Fibroblast of skin of left biceps (primary cell): ENCODE measurements at regions not wholly inside any gene's neighbourhood (a gene's known extent, or its start where the extent isn't known, plus 50 kb on each side); places are given as distances from the start of the nearest gene placed in this dataset.
"Not testable (repeated sequence)": the region's sequence is repeated elsewhere in the genome, so short reads cannot be mapped to it uniquely, and the experiment has no call there.

Experiments used
- DNase-seq, 2 experiments: peaks; one replicate each; pipeline ENCODE4 v3.0.0-alpha.2; 2013; ENCODE audit warnings: low read depth in 2 of 2

DNA sequence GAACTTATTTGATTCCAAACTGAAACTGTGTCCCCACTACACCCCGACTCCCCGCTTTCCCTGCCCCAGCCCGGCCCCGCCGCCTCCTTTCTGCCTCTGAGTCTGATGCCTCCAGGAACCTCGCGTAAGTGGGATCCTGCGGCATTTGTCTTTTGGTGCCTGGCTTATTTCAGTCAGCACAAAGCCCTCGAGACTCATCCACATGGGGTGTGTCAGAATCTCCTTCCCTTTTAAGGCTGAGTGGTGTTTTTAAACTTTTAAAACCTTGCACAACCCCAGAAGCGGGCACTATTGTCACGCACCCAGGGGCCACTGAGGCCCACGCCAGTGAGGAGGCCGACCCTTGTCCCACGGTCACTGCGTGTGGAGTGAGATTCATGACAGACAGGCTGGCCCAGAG is 206.9 kb downstream of the NPIPB11 start:
- DNase-seq, result not testable (repeated sequence)

DNA sequence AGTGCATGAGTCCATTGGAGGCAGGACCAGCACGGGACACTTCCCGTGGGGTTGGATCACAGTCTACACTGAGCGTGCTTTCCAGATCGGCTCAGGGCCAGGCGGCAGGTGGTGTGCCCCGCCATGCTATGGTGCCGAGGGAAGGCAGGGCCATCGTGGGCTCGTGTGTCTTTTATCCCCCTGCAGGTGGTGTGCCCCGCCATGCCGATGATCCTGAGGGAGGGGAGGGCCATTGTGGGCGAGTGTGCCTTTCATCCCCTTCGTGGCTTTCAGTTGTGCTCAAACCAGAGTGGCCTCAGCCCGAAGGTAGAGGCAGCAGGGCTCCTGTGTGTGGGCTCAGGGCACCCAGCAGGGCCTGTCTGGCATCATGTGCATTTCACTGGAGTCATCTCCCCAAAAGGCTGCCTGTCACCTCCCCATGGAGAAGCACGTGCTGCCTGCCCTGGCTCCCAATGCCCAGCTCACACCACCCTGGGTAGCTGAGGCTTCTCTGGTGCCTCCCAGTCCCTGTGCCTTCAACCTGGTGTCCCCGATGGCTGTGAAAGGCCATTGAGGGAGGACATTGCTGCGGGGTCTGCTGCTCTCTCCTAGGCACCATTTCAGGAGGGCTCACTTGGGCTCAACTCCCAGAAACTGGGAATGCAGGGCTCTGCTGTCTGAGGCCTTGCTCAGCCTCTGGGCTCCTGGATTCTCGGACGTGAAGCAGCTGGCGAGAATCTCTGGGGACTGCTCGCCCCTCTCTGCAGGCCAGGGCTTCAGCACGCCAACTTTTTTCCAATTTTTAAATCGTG is 207.6 kb downstream of the NPIPB11 start:
- DNase-seq, result no peak

DNA sequence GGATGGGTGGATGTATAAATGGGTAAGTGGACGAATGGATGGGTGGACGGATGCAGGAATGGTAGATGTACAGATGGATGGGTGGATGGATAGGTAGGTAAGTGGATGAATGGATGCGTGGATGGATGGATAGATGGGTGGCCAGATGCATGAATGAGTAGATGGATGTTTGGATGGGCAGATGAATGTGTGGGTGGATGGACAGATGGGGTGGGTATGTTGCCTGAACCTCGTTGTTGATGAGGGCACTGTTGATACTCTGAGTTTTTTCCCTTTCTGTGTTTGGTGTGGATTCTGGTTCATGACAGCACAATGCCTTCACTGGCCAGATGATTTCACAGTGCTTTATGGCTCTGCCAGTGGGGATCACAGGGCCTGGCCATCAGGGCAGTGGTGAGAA is 208.3 kb downstream of the NPIPB11 start:
- DNase-seq, result no peak

DNA sequence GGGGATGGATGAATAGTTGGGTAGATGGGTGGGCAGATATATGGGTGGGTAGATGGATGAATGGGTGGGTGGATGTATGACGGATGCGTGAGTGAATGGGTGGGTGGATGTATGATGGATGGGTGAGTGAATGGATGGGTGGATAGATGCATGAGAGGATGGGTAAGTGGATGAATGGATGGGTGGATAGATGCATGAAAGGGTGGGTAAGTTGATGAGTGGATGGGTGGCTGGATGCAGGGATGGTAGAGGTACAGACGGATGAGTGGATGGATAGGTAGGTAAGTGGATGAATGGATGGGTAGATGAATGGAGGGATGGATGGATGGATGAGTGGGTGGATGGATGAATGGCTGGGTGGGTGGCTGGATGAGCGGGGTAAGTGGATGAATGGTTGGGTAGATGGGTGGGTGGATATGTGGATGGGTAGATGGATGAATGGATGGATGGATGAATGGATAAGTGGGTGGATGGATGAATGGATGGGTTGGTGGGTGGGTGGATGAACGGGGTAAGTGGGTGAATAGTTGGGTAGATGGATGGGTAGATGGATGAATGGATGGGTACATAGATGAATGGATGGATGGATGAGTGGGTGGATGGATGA is 208.9 kb downstream of the NPIPB11 start:
- not testable (repeated sequence) for DNase-seq

DNA sequence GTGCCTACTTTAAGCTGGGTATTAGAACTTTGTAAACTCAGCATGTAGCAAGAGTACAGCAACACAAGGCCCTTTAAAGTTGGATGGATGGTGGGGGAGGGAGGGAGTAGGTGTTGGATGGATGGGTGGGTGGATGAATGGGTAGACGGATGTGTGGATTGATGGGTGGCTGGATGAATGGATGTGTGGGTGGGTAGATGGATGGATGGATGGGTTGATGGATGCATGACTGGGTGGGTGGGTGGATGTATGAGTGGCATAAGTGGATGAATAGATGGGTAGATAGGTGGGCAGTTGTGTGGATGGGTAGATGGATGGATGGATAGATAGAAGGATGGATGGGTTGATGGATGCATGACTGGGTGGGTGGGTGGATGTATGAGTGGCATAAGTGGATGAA is 209.8 kb downstream of the NPIPB11 start:
- not testable (repeated sequence) for DNase-seq

DNA sequence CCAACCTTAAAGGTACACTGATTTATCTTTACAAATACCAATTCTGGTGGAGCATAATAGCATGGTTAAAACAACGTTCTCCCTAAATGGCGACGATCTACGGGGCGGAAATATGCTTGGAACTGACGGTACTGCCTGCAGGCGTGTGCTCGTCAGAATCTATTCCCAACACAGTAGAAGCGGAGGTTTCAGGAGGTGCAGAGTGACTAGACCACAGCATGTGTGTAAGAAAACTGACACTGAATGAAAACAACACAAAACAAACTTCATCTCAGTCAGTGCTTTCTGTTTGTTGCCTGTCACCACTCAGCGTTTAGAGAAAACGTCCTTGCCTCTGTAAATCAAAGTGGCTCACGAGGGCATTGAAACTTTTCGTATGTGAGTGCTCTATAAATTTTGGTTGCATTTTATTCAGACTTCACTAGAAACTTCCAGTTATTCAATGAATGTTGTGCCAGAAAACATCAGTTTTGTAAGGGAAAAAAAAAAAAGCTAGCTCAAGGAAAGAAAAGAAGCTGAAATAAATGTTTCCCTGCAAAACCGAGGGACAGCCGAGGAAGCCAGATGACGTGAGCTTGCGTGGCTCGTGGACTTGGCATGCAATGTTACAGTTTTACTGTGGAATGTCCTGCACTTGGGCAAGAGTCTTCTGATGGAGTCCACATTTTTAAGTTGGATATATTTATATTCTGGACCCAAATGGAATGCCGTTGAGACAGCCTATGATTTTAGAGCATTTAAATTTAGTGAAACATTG is 210.4 kb downstream of the LAT start:
- DNase-seq, result peak in 1 of 2 experiments; percentile 25

DNA sequence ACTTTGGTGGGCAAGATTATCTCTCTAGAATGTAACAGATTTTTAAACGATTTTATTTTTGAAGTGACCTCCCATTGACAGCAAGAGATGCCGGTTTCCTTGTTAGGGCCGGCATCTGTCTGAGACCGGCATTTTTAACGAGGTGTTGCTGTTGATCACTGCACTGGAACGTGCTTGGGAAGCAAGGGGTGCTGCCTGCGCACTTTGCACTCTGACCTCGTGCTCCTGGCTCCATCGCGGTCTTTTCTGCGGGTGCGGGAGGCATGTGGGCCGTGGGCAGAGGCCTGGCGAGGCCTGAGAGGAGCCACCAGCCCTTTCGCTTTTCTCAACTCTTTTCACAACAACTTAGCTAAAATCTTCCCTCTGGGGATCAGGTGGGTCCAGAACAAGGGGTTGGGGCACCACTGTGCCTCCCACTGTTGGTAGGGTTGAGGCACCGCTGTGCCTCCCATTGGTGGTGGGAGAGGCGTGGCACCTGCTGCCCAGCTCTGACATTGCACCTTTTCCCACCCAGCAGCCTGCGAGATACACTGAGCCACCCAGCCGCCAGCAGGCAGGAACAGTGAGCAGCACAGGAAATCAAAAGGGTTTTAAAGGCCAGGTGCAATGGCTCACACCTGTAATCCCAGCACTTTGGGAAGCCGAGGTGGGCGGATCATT is 209.5 kb downstream of the LAT start:
- not testable (repeated sequence) for DNase-seq

DNA sequence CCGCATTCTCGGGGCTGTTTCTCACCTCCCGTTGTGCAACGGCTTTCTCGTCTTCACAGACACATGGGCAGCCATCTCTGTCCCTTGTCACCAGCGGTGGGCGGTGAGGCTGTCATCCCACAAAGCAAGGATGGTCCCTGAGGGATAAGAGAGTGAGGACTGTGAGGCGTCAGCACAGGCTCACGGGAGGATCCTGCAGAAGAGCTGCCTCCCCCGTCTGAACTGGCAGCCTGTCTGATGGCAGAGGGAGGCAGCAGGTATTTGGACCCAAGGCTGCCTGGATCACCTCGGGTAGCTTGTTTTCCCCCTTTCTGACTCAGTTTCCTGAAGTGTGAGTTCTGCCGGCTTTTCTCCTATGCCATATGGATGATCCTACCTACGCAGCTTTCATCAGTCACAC is 208.8 kb downstream of the LAT start:
- DNase-seq, result not testable (repeated sequence)

DNA sequence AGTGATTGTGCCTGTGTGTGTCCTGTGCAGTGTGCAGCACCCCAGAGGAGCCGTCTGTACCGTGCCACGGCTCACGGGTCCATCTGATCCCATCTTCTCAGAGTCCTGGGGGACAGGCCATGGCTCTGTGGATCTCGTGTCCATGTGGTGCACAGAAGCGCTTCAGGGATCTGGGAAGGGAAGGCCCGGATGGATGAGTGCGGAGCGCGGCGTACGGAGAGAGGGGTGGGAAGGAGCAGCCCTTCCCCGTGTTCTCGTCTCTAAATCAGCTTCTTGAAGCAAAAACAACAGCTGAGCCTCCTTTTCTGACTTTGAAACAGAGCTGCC is 208.4 kb downstream of the LAT start:
- DNase-seq, result not testable (repeated sequence)

DNA sequence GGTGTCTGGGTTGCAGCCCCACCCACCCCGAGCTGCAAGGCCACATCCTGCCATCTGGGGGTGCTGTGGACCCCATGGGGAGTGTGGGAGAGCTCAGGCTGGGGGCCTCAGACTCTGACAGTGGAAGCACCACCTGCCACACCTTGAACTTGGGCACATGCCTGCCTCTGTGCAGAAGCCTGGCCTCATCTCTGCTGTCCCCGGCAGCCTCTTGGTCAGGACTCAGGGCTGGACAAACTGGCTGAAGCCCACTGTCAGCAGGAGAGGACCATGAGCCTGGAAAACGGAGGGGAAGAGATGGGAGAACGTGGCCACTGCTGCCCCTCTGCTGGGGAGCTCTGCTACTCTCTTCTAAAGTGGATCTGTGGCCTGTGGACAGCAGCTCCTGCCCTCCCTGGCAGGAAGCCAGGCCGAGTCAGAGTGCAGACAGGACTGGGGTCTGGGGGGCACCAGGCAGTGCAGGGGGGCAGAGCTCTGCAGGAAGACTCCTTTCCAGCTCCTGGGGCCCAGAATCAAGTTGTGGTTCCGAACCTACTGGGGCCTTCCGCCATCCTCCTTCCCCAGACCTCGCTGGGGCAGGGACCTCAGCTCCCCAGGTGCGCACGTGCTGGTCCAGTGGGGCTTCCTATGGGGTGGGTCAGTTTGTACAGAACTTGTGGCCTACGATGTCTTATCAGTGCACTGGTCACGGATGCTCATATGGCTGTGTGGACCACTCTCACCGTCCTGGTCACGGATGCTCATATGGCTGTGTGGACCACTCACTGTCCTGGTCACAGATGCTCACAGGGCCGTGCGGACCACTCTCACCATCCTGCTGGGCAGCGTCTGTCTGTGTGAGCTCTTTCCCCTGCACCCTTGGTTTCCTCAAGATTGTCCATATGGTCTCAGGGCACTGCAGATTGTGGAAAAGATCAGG is 207.7 kb downstream of the LAT start:
- DNase-seq, result no peak

DNA sequence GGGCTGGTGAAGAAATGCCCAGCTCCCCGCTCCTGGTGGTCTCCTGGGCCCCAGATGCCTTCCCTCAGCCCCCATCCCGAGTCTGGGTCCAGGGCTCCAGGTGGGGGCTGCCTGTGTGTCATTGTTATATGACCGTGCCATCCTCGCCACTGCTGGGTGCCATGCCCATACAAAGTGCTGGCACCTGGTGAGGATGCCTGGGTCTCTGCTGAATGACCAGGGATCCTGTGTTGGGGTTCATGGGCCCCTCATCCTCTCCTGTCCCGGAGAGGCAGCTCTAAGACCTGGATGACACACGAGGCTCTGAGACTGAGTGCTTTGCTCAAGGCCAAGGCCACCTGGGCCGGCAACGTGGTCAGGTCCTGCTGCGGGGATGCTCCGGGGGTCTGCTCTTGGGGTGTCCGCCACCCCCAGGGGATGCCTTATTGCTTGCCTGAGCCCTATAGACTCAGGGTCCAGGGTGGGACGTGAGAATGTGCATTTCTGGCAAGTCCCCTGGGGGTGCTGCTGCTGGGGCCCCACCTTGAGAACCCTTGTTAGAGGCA is 206.9 kb downstream of the LAT start:
- DNase-seq, result not testable (repeated sequence)

DNA sequence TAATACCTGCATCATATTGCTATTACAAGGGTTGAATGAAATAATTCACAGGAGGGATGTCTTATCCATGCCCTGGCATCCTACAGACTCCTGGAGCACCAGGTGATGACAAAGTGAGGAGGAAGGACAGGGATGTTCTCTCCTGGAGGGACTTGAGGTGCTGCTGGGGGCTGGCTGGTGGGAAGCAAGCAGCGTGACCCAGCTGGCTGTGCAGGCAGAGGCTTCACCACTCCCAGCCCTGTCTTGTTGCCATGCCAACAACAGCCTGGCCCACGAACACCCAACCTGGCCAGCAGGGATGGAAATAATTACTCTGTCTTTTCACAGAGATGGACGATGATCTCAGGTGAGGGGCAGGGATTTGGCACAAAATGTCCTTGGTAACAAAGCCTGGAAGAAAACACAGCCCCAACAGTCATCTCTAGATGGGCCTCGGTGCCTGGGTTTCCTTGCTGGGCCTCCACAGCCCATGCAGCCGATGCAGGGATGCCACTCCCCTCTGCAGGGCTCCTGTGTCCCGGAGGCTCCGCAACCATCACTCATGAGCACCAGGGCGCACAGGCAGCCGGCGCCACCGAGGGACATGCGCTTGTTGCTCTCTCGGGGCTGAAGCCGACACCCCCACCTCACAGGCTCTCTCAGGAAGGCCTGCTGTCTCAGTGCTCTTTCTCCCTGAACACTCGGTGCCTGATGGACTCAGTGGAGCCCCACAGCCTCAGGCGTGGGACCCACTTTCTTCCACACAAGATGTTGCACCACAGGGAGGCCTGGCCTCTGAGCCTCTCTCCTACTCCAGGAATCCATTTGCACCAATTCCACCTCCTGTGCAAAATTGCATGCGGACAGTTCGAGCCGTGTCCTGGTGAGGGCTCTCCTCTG is 205.9 kb downstream of the LAT start:
- DNase-seq, result not testable (repeated sequence)

DNA sequence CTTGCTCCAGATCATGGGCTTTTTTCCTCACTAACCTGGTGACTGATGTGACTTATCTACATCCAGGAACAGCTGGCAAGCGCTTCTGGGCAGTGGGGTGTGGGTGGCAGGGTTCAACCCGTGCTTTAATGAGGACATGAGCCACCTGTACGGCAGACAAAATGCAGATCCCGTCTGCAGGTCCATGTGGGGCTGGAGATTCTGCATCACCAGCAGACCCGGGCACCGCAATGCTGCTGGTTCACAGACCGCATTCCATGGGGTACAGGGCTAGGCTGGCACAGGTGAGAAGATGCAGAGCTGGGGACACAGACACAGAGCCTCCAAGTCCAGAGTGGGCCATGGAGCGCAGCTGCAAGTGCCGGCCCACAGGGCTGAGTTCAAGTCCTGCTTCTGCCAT is 204.0 kb downstream of the LAT start:
- DNase-seq, result not testable (repeated sequence)

DNA sequence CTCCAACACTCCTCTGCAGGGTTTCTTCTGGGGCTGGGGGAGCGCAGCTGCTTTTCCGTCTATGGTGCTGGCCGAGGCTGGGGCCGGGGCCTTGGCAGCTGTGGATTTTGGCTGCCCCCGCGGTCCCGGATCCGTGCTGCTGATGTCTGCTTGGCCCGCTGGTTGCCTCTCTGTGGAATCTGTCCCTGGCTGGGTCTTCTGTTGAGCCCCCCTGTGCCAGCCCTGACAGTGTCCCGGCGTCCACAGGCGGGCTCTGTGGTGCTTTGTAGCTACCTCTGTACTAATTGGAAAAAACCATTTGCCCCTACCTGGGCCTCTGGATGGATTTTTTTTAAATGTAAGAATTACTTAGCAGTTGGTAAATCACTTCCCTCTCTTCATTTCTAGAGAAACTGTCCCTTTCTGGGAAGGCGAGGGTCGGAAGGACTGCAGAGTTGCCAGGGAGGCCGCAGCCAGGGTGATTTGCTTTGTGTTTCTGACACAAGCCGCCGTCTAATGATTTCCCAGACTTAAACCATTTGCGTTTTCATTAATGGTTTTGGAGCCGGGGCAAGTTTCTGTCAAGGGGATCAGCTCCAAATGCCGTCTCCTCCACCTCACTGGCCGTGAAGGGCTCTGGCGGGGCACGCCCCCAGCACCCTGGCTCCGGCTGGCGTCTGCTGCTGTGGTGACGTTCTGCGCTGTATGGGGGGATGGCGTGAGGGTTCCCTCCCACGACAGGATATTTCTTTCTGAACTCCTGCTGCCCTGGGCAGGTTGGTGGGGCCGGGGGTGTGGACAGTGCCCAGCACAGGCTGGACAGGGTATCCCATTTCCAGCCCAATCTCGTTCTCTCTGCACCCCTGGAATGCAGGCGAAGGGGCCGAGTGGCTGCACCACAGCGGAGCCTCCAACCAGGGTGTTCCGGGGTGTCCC is 201.7 kb downstream of the LAT start:
- not testable (repeated sequence) for DNase-seq

DNA sequence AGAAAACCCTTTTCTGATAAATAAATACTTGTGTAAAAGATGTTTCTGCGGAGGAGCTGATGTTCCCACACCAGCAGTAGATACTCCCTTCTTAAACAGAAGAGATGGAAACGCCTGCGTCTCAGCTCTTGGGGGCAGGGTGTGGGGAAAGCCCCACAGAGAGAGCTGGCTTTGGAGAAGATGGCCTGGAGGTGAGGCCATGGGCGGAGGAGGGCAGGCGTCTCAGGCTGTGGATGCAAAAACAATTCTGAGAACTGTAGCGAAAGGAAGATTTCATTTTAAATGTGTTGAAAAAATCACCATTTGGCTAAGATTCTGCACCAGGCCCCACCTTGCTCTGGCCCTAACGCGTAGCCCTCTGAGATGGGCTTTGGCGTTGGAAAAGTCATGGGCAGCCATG is 201.0 kb downstream of the LAT start:
- DNase-seq, result not testable (repeated sequence)

DNA sequence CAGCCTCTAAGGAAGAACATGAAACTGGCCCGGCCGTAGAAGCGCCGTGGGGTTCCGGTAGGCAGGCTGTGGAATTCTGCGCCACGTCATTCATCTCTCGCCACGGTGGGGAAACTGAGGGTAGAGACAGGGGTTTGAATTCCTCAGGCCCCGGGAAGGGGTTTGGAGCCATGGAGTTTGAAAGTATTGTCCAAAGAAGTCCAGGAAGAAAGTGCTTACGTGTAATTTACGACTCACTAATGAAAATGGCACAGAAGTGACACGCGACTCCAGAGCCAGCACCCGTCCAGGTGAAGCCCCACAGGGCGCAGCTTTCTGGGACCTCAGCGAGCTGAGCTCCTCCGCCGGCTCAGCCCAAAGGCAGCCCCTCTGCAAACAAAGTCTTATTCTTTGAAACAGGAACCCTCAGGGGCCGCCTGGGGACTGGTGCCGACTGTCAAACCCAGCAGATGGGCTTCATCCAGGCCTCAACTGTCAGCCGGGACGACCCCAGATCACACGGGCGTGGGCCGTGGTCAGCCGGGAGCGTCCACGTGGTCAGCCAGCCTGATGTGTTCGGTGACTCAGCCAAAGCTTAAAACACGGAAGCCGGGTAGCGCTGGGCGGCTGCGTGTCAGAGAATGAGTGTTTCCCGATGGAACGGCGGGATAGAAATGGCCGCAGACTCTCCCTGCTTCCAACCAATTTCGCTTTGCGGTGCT is 200.0 kb downstream of the LAT start:
- DNase-seq, result not testable (repeated sequence)

DNA sequence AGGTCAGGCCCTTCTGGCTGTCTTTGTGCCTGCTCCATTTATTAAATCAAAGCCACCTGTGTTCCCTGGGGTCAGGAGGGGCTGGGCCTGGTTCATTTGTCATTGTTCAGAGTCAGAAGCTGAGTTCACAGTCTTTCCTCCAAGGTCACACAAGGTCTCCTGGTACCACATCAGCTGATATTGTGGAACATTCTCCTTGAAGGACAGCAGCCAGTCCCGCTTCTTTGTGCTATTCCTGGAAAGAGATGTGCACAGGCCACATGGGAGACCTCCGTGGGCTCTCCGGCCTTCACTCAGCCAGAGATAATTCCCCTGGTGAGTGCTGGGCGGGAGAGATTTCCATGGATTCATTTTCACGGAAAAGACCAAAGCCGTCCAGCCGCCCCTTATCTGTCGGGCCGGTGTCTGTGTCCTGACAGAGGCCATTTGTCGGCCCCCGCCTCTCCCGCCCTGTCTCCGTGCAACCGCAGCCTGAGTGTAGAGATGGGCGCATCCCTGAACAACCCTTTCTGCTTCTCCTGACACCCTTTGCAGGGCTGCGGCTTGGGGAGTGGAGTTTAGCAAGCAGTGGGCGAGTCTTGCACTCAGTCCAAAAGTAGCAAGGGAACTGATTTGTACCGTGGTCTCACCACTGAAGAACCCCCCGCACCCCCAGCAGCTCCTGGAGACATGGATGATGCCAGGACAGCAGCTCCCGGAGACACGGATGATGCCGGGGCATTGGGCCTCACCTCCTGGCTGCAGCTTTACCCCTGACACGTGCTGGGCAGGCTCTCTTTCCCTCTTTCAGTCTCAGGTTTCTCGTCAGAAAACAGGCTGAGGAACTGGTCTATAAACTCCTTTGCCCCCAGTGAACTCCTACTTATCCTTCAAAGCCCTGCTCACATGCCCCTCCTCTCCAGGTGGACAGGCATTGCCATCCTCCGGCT is 198.4 kb downstream of the LAT start:
- not testable (repeated sequence) for DNase-seq
